Vagina (tissue), 2 donors: ENCODE measurements at regions not wholly inside any gene's neighbourhood (a gene's known extent, or its start where the extent isn't known, plus 50 kb on each side); places are given as distances from the start of the nearest gene placed in this dataset.

Experiments
- DNase-seq, 2 donors: peaks; one replicate each; pipeline ENCODE4 v3.0.0-alpha.2; 2017; ENCODE audit errors: extremely low spot score in 2 of 2
- H3K27ac ChIP-seq: fragments of 200-600 bp; sonication (generic); one replicate; pipeline ENCODE4 v1.5.1; 2019
- H3K27me3 ChIP-seq: fragments of 200-600 bp; sonication (generic); one replicate; pipeline ENCODE4 v1.5.1; 2019
- H3K36me3 ChIP-seq, 2 donors: fragments of 200-600 bp; sonication (generic); one replicate each; pipeline ENCODE4 v1.5.1; 2017 to 2019
- H3K4me1 ChIP-seq: fragments of 200-600 bp; sonication (generic); one replicate; pipeline ENCODE4 v1.5.1; 2019
- H3K4me3 ChIP-seq, 2 donors: fragments of 200-600 bp; sonication (generic); 1 replicate in 1 of 2; 2 replicates in 1 of 2; pipeline ENCODE4 v1.5.1; 2016 to 2019
- H3K9me3 ChIP-seq: fragments of 200-600 bp; sonication (generic); one replicate; pipeline ENCODE4 v1.5.1; 2019
- POLR2A ChIP-seq, 2 donors: fragments of 450-650 bp; IDR thresholded peaks; one replicate each; pipeline ENCODE4 v1.6.1; 2017; ENCODE audit warnings: antibody characterized with exemption in 2 of 2, mild to moderate bottlenecking in 2 of 2, moderate library complexity in 2 of 2
- POLR2AphosphoS5 ChIP-seq, 2 donors: sonication (generic); formaldehyde crosslinking; IDR thresholded peaks; one replicate each; pipeline ENCODE4 v1.9.0; 2017; ENCODE audit warnings: antibody characterized with exemption in 2 of 2, mild to moderate bottlenecking in 2 of 2, low read depth in 1 of 2; ENCODE audit not compliant: insufficient read depth in 1 of 2
- intact Hi-C: fragments of 100-400 bp; cut with DNase I; formaldehyde crosslinking; loops from one replicate; pipeline ENCODE4 v1.15.1; 2023
- TF ChIP-seq, protein P1 (sequence below), 3 experiments: fragments of 450-650 bp in 2 of 3; fragments of 200-600 bp in 1 of 3; sonication (generic) in 1 of 3; IDR thresholded peaks; one replicate each; pipeline ENCODE4 v1.5.1; 2017 to 2019; ENCODE audit warnings: antibody characterized with exemption in 3 of 3, mild to moderate bottlenecking in 2 of 3, moderate library complexity in 2 of 3

GRCh38 chr11:38553148-38553547 lies 1955.1 kb upstream of the RAG2 start:
- H3K27ac ChIP-seq: no peak overlapping the region
- no peak for DNase-seq

GRCh38 chr11:38547462-38547861 lies 1949.4 kb upstream of the RAG2 start:
- intact Hi-C loops: no loop called here
- H3K27ac ChIP-seq: no peak overlapping the region
- TF ChIP-seq POLR2A (IDR thresholded peaks at IDR 0.05) (no peak), POLR2AphosphoS5 (IDR thresholded peaks at IDR 0.05; ENCODE audit: insufficient read depth in 1 of 2, low read depth in 1 of 2) (no peak)
- TF ChIP-seq, protein P1, sequence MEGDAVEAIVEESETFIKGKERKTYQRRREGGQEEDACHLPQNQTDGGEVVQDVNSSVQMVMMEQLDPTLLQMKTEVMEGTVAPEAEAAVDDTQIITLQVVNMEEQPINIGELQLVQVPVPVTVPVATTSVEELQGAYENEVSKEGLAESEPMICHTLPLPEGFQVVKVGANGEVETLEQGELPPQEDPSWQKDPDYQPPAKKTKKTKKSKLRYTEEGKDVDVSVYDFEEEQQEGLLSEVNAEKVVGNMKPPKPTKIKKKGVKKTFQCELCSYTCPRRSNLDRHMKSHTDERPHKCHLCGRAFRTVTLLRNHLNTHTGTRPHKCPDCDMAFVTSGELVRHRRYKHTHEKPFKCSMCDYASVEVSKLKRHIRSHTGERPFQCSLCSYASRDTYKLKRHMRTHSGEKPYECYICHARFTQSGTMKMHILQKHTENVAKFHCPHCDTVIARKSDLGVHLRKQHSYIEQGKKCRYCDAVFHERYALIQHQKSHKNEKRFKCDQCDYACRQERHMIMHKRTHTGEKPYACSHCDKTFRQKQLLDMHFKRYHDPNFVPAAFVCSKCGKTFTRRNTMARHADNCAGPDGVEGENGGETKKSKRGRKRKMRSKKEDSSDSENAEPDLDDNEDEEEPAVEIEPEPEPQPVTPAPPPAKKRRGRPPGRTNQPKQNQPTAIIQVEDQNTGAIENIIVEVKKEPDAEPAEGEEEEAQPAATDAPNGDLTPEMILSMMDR (IDR thresholded peaks at IDR 0.05): no peak

More at GRCh38 chr11:38553148-38553547, 1955.1 kb upstream of the RAG2 start:
- no peaks in the 10 kb centered on the region for H3K36me3 ChIP-seq
- H3K4me1 ChIP-seq: no peaks in the 10 kb centered on the region
- intact Hi-C loops: no loop called here
- no peaks in the 10 kb centered on the region for H3K27me3 ChIP-seq
- no peaks in the 10 kb centered on the region for H3K9me3 ChIP-seq
- H3K4me3 ChIP-seq: no peak overlapping the region
- no peak for TF ChIP-seq POLR2AphosphoS5 (IDR thresholded peaks at IDR 0.05; ENCODE audit: insufficient read depth in 1 of 2, low read depth in 1 of 2)
- TF ChIP-seq POLR2A (IDR thresholded peaks at IDR 0.05): no peak
- TF ChIP-seq, protein P1 (IDR thresholded peaks at IDR 0.05): no peak

GRCh38 chr11:38543986-38544385 lies 1946.0 kb upstream of the RAG2 start:
- H3K4me1 ChIP-seq: no peaks in the 10 kb centered on the region
- intact Hi-C loops: no loop called here
- no peaks in the 10 kb centered on the region for H3K9me3 ChIP-seq
- H3K27me3 ChIP-seq: no peaks in the 10 kb centered on the region
- no peak overlapping the region for H3K27ac ChIP-seq
- no peak for TF ChIP-seq POLR2A (IDR thresholded peaks at IDR 0.05)
- no peak for TF ChIP-seq POLR2AphosphoS5 (IDR thresholded peaks at IDR 0.05; ENCODE audit: insufficient read depth in 1 of 2, low read depth in 1 of 2)
- TF ChIP-seq, protein P1 (IDR thresholded peaks at IDR 0.05): no peak
- H3K36me3 ChIP-seq: no peaks in the 10 kb centered on the region
- H3K4me3 ChIP-seq: no peak overlapping the region
- no peak for DNase-seq

More at GRCh38 chr11:38547462-38547861, 1949.4 kb upstream of the RAG2 start:
- H3K9me3 ChIP-seq: no peaks in the 10 kb centered on the region
- no peaks in the 10 kb centered on the region for H3K36me3 ChIP-seq
- H3K4me3 ChIP-seq: no peak overlapping the region
- DNase-seq: no peak
- no peaks in the 10 kb centered on the region for H3K27me3 ChIP-seq
- H3K4me1 ChIP-seq: no peaks in the 10 kb centered on the region

GRCh38 chr11:38543311-38543710 lies 1945.3 kb upstream of the RAG2 start:
- intact Hi-C loops: no loop called here
- Histone ChIP-seq H3K4me1 (no peaks in the 10 kb centered on the region), H3K4me3 (no peak overlapping the region), H3K27ac (no peak overlapping the region), H3K36me3 (no peaks in the 10 kb centered on the region), H3K27me3 (no peaks in the 10 kb centered on the region), H3K9me3 (no peaks in the 10 kb centered on the region)
- TF ChIP-seq, protein P1 (IDR thresholded peaks at IDR 0.05): no peak
- TF ChIP-seq POLR2AphosphoS5 (IDR thresholded peaks at IDR 0.05; ENCODE audit: insufficient read depth in 1 of 2, low read depth in 1 of 2): no peak
- TF ChIP-seq POLR2A (IDR thresholded peaks at IDR 0.05): no peak
- no peak for DNase-seq

DNA sequence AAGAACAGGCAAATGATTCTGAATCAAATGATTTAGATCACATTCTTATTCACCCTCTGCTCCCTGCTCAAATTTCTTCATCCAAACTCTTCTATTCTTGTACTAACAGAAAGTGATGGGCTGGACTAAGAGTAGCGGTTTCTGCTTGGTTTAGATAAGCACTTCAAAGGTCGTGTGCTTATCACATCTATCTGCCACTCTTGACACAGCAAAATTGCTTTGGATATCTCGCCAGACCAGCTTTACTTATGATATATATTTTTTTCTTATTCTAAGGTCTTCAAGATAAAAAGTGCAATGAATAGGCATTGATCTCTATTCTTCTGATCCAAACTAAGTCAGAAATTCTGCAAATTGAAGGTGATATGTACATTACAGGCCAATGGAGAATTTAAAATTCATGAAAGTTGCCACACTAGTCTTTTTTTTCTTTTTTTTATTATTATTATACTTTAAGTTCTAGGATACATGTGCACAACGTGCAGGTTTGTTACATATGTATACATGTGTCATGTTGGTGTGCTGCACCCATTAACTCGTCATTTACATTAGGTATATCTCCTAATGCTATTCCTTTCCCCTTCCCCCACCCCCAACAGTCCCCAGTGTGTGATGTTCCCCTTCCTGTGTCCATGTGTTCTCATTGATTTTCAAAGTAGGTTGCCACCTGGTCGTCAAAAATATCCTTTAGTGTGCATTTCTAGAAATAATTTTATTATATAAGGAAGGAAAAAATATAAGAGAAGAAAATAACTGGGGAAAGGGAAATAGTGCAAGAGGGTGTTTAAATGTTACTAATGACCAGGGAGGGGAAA lies 1941.0 kb upstream of the RAG2 start:
- H3K9me3 ChIP-seq: no peaks in the 10 kb centered on the region
- DNase-seq: no peak
- no peak overlapping the region for H3K27ac ChIP-seq
- no peak for TF ChIP-seq POLR2AphosphoS5 (IDR thresholded peaks at IDR 0.05; ENCODE audit: insufficient read depth in 1 of 2, low read depth in 1 of 2)
- TF ChIP-seq, protein P1 (IDR thresholded peaks at IDR 0.05): no peak
- TF ChIP-seq POLR2A (IDR thresholded peaks at IDR 0.05): no peak
- no peaks in the 10 kb centered on the region for H3K36me3 ChIP-seq
- intact Hi-C loops: no loop called here
- H3K4me1 ChIP-seq: no peaks in the 10 kb centered on the region
- no peak overlapping the region for H3K4me3 ChIP-seq
- no peaks in the 10 kb centered on the region for H3K27me3 ChIP-seq
